GOT3 (cell line): ENCODE measurements at regions not wholly inside any gene's neighbourhood (a gene's known extent, or its start where the extent isn't known, plus 50 kb on each side); places are given as distances from the start of the nearest gene placed in this dataset.

Experiments
- DNase-seq: peaks from one replicate; lab custom pipeline; 2025; ENCODE audit warnings: mixed read lengths; lab: John Stamatoyannopoulos, UW

- DNase-seq: no peak
These were observed 190.3 kb upstream of the HDDC2 start for GRCh38 chr6:125491860-125492618.

DNA sequence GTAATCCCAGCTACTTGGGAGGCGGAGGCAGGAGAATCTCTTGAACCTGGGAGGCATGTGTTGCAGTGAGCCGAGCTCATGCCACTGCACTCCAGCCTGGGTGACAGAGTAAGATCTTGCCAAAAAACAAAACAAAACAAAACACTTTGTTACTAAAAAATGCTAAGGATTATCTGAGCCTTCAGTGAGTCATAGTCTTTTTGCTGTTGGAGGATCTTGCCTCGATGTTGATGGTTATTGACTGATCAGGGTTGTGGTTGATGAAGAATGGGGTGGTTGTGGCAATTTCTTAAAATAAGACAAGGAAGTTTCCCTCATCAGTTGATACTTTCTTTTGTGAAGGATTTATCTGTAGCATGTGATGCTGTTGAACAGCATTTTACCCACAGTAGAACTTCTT is 196.8 kb upstream of the HDDC2 start:
- DNase-seq: no peak

DNA sequence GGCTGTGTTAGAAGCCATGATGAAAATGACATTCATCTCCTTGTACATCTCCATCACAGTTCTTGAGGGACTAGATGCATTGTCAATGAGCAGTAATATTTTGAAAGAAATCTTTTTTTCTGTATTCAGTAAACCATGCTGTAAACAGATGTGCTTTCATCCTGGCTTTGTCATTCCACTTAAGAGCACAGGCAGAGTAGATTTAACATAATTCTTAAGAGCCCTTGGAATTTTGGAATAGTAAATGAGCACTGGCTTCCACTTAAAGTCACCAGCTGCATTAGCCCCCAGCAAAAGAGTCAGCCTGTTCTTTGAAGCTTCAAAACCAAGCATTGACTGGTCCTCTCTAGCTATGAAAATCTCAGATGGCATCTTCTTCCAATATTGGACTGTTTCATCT is 197.8 kb upstream of the HDDC2 start:
- DNase-seq: no peak

- no peak for DNase-seq
These were observed 201.4 kb upstream of the HDDC2 start for GRCh38 chr6:125503181-125503580.

DNA sequence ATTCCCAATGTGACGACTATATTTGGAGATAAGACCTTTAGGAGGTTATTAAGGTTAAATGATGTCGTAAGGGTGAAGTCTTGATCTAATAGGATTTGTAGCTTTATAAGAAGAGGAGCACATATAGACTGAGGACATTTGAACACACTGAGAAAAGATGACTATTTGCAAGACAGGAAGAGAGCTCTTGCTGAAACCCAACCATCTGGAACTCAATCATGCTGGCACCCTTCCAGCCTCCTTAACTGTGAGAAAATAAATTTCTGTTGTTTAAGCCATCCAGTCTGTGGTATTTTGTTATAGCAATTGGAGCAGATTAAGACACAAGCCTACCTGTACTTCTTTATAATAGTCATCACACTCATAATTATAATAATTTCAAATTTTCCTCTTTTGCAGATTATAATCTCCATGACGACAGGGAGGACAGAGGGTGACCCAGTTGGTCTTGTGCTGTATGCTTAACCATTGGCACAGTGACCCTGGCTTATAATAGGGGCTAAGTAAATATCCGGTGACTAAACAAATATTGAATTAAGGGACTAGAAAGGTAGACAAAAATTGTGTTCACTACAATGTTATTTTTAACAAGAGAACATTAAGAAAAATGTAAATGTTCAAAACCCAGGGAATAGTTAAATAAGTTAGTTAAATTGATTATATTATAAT is 206.4 kb upstream of the HDDC2 start:
- no peak for DNase-seq

- DNase-seq: no peak
These were observed 207.0 kb upstream of the HDDC2 start for GRCh38 chr6:125508793-125509192.

GRCh38 chr6:125509477-125509876 is 207.7 kb upstream of the HDDC2 start:
- no peak for DNase-seq

- DNase-seq: no peak
These were observed 208.6 kb upstream of the HDDC2 start for GRCh38 chr6:125510405-125510804.

DNA sequence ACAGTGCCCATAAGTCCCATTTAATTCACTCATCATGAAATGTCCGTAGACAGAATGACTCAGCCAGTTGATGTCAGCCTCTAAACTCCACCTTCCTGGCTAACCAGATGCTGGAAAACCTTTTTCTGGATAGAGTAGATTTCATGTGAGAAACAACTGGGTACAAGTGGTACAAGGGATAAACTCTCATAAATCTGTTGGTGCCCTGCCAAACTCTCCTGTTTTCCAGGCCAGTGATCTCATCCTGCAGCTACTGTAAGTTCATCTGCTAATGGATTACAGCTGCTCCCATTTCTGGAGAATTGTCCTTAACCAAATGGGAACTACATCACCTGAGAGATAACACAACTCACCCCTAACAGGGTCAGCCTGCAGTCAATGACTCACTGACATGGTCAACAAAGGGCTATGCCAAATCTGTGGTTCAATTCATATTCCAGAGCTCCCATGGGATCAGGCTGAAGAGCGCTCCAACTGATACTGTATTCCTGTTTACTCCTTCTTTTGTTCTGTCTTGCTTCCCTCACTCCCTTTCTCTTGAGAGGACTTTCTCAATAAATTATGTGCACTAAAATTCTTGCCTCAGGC is 210.1 kb upstream of the HDDC2 start:
- no peak for DNase-seq

- DNase-seq: no peak
These were observed 210.9 kb upstream of the HDDC2 start for GRCh38 chr6:125512621-125513020.

DNA sequence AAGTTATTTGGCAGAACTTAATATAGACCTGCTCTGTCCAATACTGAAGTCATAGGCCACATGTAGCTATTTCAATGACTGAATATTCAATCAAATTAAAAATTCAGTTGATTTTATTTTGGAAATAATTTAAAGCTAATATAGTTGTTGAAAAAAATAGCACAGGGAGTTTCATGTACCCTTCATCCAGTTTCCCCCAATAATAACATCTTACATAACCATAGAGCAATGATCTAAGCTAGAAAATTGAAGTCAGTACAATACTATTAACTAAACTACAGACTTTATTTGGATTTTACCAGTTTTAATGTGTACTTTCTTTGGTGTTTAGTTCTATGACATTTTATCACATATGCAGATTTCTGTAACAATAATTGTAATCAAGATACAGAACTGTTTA is 212.2 kb upstream of the HDDC2 start:
- no peak for DNase-seq

- DNase-seq: no peak
These were observed 214.9 kb upstream of the HDDC2 start for GRCh38 chr6:125516644-125517043.

DNA sequence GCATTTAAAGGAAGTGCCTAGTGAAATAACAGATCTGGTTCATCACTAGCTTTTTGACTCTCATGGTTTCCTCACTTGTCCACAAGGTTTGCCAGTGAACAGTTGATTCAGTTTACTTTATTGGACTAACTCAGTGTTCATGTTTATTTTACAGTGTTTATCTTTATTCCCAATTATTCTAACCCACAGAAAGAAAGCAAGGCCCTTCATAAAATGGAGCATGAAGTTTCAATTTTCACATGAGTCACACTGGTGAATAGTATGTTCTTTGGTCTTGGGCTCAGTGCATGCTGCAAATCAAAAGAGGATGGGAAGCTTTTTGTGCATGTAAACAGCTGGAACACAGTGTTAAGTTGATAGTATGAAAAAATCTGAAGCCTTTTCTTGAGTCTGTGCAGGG is 217.6 kb upstream of the HDDC2 start:
- no peak for DNase-seq

DNA sequence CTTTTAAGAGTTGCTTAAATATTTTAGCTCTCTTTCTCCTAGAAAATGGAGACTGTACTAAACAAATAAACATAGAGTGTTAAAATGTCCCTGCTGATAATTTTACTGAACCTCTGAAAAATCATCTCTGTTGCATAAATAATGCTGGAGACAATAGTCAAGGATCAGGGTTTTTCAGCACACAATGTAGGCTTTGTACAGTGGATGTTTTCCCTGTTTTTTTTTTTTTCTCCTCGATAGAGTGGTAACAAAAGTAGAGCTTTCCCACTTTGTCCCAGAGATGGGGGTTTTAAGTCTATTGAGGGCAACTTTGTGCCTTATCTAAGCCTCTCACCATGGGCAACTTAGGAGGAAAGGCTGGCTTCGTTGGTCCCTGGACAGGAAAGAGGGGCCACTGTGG is 222.6 kb upstream of the HDDC2 start:
- no peak for DNase-seq

DNA sequence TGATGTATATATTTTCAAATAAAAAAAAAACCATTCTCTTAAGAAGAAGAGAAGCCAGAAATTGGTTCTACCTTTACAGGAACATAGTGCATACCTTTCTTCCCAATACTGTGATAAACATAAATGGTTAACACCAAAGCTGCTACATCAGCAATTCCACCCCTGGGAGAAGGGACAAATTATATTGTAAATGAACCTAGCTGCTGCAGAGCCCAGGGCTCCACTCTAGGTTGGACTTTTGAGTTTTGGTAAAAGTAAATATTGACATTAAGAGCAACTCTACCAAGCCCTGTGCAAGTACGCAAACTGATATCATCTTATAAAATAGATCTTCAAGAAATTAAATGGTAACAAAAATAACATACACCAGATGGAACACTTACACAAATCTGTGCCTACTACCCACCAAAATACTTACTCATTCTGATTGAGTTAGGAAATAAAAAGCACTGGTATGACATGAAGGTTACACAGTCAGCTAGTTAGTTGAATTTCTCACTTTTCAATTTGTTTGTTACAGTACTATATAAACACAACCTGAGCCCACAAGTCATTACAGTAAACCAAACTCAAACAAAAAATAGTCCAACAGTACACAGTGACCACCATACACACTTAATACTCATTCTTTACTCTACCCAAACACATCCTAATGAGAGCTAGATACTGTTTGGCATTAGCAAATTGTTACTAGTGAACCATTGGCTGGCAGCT is 223.3 kb upstream of the HEY2 start:
- DNase-seq: no peak

DNA sequence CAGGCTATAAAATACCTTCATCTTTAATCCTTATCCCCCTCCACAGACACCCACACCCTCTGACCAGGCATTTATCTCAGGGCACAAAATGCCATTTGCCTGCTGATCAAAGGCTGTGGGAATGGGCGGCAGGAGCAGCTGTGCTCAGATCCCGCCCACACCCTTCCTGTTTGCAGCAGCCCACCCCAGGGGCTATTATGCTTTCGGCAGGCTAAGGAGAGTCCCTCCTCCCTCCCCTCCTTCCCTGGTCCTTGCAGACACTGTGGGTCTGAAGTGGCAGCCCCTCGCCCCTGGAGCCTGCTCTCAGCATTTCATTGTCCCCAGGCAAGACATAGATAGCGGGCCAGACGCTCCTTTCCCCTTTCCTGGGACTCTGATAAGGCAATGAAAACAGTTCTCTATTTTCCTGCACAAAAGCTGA is 220.8 kb upstream of the HEY2 start:
- DNase-seq: no peak

GRCh38 chr6:125529061-125529460 is 220.4 kb upstream of the HEY2 start:
- DNase-seq: no peak

GRCh38 chr6:125533710-125534397 is 215.6 kb upstream of the HEY2 start:
- DNase-seq: no peak

DNA sequence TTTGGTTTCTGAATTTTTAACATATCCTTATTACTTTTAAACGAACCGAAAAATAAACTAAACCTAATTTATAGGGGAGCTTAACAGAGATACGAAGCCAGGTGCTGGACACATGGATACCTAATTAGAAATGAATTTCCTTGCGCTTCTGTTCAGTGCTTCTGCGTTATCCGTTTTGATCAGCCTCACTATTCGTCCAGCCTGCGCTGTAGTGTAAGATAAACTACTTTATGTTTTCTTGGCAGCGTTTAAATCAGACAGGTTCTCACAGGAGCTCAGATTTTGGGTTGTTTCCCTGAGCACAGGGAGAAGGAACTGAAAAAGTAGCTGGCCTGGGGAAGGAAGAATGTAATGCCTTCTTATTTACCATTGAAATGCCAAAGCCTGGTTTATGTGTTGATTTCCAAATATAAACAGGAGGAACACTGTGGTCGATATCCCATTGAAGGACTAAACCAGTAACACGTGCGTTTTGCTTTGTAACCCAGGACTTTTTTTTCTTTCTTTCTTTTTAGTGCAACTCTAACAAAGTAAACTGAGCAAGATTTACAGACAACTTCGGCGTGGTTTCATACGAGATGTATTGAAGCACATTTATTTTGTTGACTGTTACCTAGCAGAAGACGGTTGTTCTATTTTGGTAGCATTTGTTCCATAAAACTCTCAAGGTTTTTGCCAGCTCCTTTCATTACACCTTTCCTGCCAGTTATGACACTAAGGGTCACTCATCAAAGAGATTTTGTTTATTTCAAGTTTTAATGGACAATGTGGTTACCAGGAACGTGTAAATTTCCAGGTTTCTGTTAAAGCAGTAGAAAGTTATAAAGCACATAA is 214.8 kb upstream of the HEY2 start:
- DNase-seq: no peak

DNA sequence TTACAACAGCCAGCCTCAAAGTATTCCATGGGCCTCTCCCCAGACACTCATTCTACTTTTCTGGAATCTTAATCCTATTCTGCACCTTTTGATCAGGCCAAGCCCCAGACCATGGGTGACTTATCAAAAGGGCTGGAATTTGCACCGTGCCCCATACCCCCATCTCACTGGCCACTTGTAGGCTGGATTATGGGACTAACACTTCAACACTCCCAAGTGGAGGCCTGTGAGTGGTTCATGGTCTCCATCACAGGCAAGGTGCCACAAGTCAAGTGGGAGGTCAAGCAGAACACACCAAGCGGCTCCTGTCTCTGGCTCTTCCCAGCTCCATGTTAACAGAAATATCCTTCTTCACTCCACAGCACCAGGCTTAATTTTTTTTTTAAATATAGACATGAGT is 212.3 kb upstream of the HEY2 start:
- DNase-seq: no peak

DNA sequence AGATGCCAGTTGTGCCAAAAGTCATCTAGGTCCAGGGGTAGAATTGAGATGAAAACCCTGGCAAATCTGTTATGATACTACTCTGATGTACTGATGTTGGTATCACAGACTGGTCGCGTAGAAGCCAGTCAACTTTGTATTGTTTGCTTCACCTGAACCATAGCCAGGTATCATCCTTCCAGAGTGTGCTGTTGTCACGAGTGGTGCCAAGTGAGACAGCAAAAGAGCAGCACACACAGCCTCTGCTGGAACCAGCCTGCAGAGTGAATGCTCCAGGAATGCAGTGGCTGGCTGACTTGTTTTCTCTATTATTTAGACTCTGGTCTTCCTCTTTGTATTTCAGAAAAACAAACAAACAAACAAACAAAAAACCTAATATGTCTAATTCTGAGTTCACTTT is 209.5 kb upstream of the HEY2 start:
- DNase-seq: no peak
